GM19351 (cell line): ENCODE measurements at regions not wholly inside any gene's neighbourhood (a gene's known extent, or its start where the extent isn't known, plus 50 kb on each side); places are given as distances from the start of the nearest gene placed in this dataset.

ENCODE experiments used
- ATAC-seq: cut with Tn5 transposase; IDR thresholded peaks from one replicate; pipeline ENCODE4 v1.9.1; 2021; ENCODE audit warnings: mild to moderate bottlenecking, moderate library complexity; ENCODE audit not compliant: unreplicated experiment

DNA sequence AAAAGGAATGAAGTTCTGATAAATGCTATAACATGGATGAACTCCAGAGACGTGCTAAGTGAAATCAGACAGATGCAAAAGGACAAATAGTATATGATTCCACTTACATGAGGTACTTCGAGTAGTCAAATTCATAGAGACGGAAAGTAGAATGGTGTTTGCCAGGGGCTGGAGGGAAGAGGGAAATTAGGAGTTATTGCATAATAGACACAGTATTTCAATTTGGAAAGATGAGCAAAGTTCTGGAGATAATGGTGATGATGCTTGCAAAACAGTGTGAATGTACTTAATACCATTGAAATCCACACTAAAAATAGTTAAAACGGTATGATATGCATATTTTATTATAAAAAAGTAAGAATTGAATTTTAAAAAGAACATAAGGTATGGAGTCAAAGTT lies 84.9 kb upstream of the STXBP5 start:
- no peak for ATAC-seq

DNA sequence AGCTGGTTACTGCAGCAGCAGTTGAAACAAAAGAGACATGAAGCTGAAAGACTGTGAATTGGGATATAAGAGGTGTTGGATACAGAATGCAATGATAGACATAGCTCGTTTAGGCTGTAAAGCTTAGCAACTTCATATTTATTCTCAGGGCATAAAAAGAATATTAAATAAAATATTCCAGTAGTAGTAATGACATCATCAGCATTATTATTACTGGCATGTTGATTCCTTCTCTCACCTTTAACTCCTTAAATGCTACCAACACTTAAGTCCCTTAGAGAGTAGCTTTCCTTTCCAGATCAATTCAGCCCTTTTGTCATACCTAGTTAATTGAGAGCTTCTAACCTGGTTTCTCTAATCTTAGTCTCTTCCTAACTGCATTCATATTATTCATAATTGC lies 81.4 kb upstream of the STXBP5 start:
- ATAC-seq: no peak

DNA sequence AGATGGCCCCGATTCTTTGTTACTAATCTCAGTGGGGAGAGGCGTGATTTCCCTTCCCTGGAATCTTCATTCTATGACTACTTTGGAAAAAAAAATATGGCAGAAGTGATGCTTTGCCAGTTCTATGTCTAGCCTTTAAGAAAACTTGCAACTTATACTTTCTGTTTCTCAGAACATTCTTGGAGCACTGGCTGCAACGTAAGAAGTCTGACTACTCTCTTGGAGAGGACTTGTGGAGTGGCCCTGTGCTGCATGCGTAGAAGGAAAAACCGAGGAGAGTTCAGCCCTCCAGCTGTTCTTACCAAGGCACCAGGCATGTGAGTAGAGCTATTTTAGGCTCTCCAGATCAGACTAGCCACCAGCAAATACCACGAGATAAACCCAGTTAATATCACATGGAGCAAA lies 77.6 kb upstream of the STXBP5 start:
- no peak for ATAC-seq

DNA sequence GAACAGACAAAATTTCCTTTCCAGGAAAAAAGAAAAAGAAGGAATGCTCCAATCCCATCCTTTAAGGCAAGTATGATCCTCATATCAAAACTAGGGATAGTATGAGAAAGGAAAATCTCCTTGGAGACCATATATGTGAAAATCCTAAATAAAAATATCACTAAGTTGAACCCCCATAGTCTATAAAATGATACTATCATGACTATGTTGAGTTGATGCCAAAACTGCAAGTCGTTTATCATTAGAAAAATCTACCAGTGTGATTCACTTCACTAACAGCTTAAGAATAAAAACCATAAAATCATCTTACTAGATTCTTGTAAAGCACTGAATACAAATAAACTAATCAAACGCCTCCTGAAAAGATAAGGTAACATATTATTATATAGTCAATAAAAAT lies 76.6 kb upstream of the STXBP5 start:
- no peak for ATAC-seq

DNA sequence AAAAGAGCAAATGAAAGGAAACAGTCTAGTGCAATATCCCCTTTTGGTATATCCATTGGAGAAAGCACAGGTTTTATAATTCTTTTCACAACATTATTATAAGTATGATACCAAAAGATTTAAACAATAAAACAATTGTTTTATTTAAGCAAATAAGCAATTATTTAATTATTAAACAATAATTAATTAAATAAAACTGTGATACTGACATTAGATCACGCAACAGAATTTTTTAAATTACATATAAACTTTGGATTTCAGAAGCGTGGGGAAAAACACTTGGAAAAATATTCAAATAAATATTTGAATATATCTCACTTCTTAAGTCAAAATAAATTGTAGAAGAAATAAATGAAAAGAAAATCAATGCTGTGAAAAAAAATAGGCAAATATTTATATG lies 76.2 kb upstream of the STXBP5 start:
- ATAC-seq: no peak

DNA sequence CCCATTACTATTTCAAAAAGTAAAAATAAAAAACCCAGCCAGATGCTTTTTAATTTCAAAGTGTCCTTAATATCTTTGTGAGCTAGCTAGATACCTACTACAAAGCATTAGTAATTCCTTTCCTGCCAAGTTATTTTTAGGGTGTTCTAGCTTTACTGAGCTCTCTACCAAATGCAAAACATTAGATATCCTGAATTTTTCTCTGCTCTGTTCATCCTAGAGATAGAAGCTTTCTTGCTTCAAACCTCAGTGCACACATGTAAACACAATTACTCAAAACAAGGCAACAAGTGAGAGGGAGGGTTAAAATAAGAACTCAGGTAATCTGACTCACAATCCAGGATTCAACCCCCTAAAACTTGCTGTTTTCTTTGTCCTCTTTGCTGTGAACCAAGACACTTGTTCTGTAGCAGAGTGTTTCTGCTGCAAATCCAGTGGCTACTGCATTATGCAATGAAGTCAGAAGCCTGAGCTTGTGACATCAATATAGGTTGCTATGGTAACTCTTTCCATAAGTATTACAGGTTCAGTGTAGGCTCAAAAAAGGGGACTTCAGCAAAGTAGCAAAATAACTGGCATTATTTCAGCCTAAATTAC lies 72.6 kb upstream of the STXBP5 start:
- ATAC-seq: no peak

DNA sequence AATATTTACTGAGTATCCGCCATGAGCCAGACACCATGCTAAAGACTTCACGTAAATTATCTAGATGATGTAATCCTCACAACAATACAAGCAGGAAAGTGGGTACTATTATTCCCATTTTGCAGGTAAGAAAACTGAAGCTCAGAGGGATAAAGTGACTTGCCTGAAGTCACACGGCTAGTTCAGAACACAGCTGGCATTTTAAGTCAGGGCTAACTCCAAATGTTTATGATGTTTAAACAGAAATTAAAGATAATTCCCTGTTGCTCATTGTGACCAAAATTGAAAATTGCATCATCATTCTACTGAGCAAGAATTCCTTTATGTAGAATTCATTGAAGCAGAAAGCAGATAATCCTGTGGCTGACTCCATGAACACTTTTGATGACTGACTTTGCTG lies 71.3 kb upstream of the STXBP5 start:
- no peak for ATAC-seq

DNA sequence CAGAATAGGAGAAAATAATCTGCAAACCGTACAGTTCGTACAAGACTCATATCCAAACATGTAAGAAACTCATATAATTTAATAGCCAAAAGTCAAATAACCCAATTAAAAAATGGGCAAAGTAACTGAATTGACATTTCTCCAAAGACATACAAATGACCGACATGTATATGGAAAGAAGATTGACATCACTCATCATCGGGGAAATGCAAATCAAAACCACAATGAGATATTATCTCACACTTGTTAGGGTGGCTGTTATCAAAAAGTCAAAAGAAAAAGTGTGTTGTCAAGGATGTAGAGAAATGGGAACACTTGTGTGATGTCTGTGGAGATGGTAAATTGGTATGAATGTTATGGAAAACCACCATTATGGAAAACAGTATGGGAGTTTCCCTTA lies 70.5 kb upstream of the STXBP5 start:
- ATAC-seq: no peak

DNA sequence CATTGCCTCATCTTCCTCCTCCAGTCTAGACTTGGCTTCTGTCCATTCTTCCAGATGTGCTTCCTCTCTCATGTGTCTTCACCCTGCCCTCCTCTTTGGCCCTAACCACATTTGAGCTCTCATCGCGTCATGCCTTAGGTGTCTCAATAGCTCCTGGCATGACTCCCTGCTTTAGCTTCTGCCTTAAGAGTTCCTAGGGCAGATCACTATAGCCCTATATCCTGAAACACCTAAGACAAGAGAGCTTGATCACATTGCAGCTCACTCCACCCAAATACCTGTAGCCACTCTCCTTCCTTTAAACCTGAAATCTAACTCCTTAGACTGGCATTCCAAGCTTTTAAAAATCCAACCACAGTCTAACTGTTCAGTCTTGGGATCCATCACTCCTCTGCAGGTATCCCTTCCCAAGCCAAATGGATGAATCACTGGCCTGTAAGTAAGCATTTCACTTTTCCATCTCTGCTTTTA lies 69.0 kb upstream of the STXBP5 start:
- no peak for ATAC-seq

DNA sequence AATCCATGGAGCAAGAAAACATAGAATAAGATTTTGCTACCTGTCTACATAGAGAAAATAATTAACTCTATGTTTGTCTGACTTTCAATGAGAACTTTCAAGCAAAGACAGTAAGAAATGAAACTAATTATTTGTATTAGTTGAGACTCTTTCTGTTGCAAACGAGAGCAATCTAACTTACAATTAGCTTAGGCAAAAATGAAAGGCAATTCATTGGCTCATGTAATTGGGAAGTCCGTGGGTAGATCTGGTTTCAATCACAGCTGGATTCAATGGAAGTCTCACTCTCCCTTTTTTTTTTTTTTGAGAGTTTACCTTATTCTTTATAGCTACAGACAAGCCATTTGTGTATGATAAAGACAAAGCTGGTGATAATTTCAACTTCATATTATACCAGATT lies 68.2 kb upstream of the STXBP5 start:
- ATAC-seq: no peak

DNA sequence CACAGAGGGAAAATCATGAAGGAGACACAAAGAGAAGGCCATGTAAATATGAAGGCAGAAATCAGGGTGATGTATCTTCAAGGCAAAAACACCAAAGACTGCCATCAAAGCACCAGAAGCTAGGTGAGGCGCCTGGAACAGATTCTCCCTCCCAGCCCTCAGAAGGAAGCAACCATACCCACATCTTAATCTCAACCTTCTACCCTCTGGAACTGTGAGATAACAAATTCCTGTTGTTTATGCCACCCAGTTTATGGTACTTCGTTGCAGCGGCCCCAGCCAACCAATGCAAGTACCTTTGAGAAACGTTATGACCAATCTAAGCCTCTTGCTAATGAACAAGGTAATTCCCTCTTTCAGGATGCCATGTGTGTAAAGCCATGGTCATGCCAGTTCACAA lies 66.2 kb upstream of the STXBP5 start:
- no peak for ATAC-seq

DNA sequence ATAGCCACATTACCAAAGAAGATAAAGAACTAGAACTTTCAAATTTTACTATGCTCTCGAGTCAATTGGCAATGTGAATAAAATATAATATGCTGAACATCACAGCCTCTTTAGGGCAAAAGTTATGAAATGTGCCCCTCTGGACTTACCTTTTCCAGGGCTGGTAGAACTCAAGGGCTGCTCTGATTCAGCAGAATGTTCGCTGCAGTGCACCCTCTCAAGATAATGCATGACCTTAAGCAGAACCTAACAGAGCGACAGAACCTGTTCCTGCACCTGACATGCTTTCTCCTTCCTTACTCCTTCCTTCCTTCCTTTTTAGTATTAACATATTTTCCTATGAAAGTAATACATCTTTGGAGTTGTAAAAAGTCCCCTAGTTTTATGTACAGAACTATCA lies 65.4 kb upstream of the STXBP5 start:
- ATAC-seq: no peak

DNA sequence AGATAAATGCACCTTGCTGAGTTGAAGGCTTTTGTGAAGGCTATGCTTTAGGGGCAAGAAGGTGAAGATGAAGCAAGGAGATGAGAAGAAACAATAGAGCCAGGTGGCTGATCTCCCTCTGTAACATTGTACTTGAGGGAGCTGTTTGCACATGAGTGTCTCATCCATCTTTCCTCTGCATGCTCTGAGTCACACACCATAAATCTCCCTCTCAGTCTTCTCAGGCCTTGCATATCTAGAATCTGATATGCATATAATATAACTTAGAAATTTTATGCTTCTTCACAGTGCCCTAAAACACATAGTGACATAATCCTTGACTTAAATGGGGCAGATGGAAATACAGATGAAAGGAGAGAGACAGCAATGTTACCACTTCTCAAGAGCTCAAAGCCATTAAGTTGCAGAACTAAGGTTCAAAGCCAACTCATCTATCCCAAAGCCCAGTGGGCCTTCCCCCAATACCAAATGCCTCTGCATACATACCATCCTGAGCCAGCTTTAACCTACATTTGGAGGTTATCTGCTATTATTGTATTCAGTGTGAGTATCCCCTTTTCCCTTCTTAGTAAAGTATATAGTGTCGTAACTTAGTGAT lies 62.4 kb upstream of the STXBP5 start:
- ATAC-seq: no peak

DNA sequence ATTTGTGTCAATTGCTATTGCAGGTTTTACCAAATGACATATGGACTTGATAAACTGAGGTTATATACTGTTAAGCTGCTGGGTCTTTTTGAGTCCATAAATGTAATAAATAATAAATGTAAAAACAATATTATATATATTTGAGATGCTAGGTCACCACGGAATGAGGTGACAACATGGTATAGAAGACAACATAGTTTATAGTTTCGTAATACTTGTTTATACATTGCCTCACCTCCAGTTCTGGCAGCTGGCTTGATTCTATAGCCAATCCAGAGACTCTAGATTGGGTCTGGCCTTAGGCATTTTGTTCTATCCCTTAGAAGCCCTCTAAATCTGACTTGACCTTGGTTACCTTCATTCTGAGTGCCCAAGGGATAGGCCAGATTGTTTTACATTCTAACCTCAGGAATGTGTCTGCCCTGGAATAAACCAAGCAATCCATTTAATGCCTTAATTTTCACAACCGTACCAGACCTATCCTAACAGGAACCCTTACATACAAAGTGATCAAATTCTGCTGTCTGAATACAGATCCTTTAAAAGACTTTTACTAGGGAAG lies 61.5 kb upstream of the STXBP5 start:
- no peak for ATAC-seq

DNA sequence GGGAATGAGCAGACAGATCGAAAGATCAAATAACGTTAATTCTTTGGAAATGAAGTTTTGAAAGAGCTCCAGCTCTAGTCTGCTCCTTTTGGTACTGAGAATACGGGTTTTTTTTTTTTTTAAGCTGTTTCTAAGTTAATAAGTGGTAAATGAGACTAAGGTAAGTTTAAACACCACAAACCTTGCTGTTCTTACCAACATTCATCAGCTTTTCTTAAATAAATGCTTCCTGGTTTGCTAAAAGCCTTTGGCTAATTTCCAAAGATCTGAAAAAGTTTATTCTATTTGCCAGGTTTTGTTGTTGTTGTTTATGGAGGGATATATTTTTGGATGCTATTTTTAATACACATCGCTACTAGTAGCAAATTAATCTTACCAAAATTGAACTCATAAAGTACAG lies 55.1 kb upstream of the STXBP5 start:
- no peak for ATAC-seq

DNA sequence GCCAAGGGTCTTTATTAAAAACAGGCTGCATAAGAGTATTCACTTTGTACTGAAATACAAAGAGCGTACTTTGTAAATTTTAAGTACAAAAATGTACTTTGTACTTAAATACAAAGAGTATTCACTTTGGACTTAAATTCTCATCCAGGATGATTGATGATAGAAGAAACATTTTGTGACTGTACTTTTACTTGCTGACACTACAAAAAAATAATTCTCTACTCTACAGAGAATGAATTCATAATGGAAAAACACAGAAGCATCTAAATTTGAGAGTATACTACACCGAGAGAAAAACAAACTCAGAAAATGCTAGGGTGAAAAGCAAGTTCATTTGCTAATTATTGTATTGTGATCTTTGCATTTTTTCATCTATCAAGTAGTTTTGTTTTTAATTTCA lies 54.4 kb upstream of the STXBP5 start:
- no peak for ATAC-seq

DNA sequence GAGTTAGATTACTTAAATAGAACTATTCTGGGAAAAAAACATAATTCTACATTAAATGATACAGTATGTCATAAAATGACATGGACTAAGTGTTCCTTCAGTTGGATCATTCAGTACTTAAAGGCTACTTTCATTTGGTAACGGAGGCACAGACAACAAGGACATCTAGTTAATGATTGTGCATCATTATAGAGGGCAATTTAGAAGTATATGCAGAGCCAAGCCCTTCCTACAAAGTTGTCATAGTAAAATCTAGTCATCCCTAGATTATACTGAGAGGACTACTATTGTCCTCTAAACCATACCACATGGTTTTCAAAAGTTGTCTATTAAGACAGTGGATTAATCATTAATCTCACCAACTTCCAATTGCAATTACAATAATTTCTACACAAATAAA lies 53.9 kb upstream of the STXBP5 start:
- ATAC-seq: no peak
